ENCODE measurements at regions not wholly inside any gene's neighbourhood (a gene's known extent, or its start where the extent isn't known, plus 50 kb on each side); places are given as distances from the start of the nearest gene placed in this dataset.

DNA sequence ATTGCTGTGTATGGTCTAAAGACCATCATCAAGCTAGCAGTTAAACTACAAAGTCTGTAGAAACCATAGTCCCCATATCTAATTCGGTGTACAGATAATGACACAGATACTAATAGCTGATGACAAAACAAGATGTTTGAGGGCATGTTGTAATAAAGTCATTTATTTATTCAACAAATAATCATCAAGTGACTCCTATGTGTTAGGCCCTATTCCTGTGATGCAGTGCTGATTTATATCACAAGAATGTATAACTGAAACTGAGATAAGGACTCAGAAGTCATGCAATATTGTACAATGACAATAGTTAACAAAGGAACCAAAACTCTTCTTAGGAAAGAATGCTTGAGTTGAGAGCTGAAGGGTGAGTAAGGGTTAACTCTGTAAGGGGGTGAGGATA is 315.0 kb upstream of the NR3C2 start:
- H3K27me3 ChIP-seq (ENCODE audit: low read depth, low read length) = no peaks in the 10 kb centered on the region
- H3K9ac ChIP-seq (ENCODE audit: low read length) = no peak overlapping the region
- H3K9me3 ChIP-seq (ENCODE audit: insufficient read depth, low read length) = no peaks in the 10 kb centered on the region
- no peak overlapping the region for H3K27ac ChIP-seq (ENCODE audit: low read length)
- H3K4me3 ChIP-seq (ENCODE audit: low read length) = no peak overlapping the region
- H3K4me1 ChIP-seq (ENCODE audit: low read length) = no peaks in the 10 kb centered on the region
- no peaks in the 10 kb centered on the region for H4K20me1 ChIP-seq (ENCODE audit: insufficient read depth, low read length)
- no peaks in the 10 kb centered on the region for H3K36me3 ChIP-seq (replicated peaks; ENCODE audit: low read depth, low read length)
- no peaks in the 10 kb centered on the region for H3K79me2 ChIP-seq (ENCODE audit: low read length)
- TF ChIP-seq EZH2phosphoT487 (IDR thresholded peaks at IDR 0.05; ENCODE audit: low read depth) (no peak), CTCF (IDR thresholded peaks at IDR 0.05; ENCODE audit: low read depth, low read length) (no peak)
- no peak overlapping the region for H3K4me2 ChIP-seq (ENCODE audit: low read length)
- no peak overlapping the region for H2AFZ ChIP-seq (ENCODE audit: low read depth, low read length)

DNA sequence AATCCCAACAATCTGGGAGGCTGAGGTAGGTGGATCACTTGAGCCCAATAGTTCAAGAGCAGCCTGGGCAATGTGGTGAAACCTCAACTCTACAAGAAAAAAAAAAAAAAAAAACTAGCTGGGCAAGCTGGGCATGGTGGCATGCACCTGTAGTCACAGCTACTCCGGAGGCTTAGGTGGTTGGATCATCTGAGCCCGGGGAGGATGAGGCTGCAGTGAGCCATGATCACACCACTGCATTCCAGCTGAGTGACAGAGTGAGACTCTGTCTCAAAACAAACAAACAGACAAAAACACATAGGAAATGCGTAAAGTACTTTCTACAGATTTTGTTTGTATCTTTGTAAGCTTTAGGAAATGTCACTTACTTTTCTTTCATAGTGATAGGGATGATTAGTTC is 307.2 kb upstream of the NR3C2 start:
- Histone ChIP-seq H4K20me1 (ENCODE audit: insufficient read depth, low read length) (no peaks in the 10 kb centered on the region), H2AFZ (ENCODE audit: low read depth, low read length) (no peak overlapping the region), H3K9me3 (ENCODE audit: insufficient read depth, low read length) (no peaks in the 10 kb centered on the region), H3K4me1 (ENCODE audit: low read length) (no peaks in the 10 kb centered on the region), H3K4me3 (ENCODE audit: low read length) (no peak overlapping the region), H3K79me2 (ENCODE audit: low read length) (no peaks in the 10 kb centered on the region), H3K4me2 (ENCODE audit: low read length) (no peak overlapping the region), H3K27ac (ENCODE audit: low read length) (no peak overlapping the region), H3K36me3 (replicated peaks; ENCODE audit: low read depth, low read length) (no peaks in the 10 kb centered on the region), H3K9ac (ENCODE audit: low read length) (no peak overlapping the region), H3K27me3 (ENCODE audit: low read depth, low read length) (no peaks in the 10 kb centered on the region)
- TF ChIP-seq CTCF (IDR thresholded peaks at IDR 0.05; ENCODE audit: low read depth, low read length) (no peak), EZH2phosphoT487 (IDR thresholded peaks at IDR 0.05; ENCODE audit: low read depth) (no peak)

GRCh38 chr4:148747721-148748268 is 305.6 kb upstream of the NR3C2 start:
- no peaks in the 10 kb centered on the region for H4K20me1 ChIP-seq (ENCODE audit: insufficient read depth, low read length)
- no peak overlapping the region for H2AFZ ChIP-seq (ENCODE audit: low read depth, low read length)
- H3K9ac ChIP-seq (ENCODE audit: low read length) = no peak overlapping the region
- no peaks in the 10 kb centered on the region for H3K4me1 ChIP-seq (ENCODE audit: low read length)
- TF ChIP-seq EZH2phosphoT487 (IDR thresholded peaks at IDR 0.05; ENCODE audit: low read depth) (no peak), CTCF (IDR thresholded peaks at IDR 0.05; ENCODE audit: low read depth, low read length) (no peak)
- no peaks in the 10 kb centered on the region for H3K79me2 ChIP-seq (ENCODE audit: low read length)
- H3K27me3 ChIP-seq (ENCODE audit: low read depth, low read length) = no peaks in the 10 kb centered on the region
- no peak overlapping the region for H3K27ac ChIP-seq (ENCODE audit: low read length)
- no peaks in the 10 kb centered on the region for H3K36me3 ChIP-seq (replicated peaks; ENCODE audit: low read depth, low read length)
- H3K4me3 ChIP-seq (ENCODE audit: low read length) = peak overlapping the region; percentile 19
- H3K4me2 ChIP-seq (ENCODE audit: low read length) = peak overlapping the region; percentile 39
- no peaks in the 10 kb centered on the region for H3K9me3 ChIP-seq (ENCODE audit: insufficient read depth, low read length)

- Histone ChIP-seq H3K4me3 (ENCODE audit: low read length) (no peak overlapping the region), H4K20me1 (ENCODE audit: insufficient read depth, low read length) (no peaks in the 10 kb centered on the region), H3K36me3 (replicated peaks; ENCODE audit: low read depth, low read length) (no peaks in the 10 kb centered on the region), H3K27me3 (ENCODE audit: low read depth, low read length) (no peaks in the 10 kb centered on the region), H2AFZ (ENCODE audit: low read depth, low read length) (peak overlapping the region; percentile 49; the same call in 1 of the 2 replicates), H3K9me3 (ENCODE audit: insufficient read depth, low read length) (no peaks in the 10 kb centered on the region), H3K79me2 (ENCODE audit: low read length) (no peaks in the 10 kb centered on the region), H3K9ac (ENCODE audit: low read length) (no peak overlapping the region), H3K4me1 (ENCODE audit: low read length) (peaks cover 7% of the 10 kb centered on the region), H3K4me2 (ENCODE audit: low read length) (no peak overlapping the region), H3K27ac (ENCODE audit: low read length) (no peak overlapping the region)
- TF ChIP-seq CTCF (IDR thresholded peaks at IDR 0.05; ENCODE audit: low read depth, low read length) (no peak), EZH2phosphoT487 (IDR thresholded peaks at IDR 0.05; ENCODE audit: low read depth) (no peak)
Observed at GRCh38 chr4:148740701-148741100, 298.5 kb upstream of the NR3C2 start.

Measured in OCI-LY3 (cell line).